C4-2B (cell line): ENCODE measurements at regions not wholly inside any gene's neighbourhood (a gene's known extent, or its start where the extent isn't known, plus 50 kb on each side); places are given as distances from the start of the nearest gene placed in this dataset.
"Not testable (repeated sequence)": the region's sequence is repeated elsewhere in the genome, so short reads cannot be mapped to it uniquely, and the experiment has no call there.

Source experiments
- H3K27ac ChIP-seq: fragments of 450-650 bp; 2 replicates; pipeline ENCODE4 v1.5.1; 2017
- ZFX ChIP-seq: fragments of 450-650 bp; IDR thresholded peaks from 2 replicates; pipeline ENCODE4 v1.6.1; 2017
- TF ChIP-seq, protein P1 (sequence below): fragments of 450-650 bp; conservative IDR thresholded peaks from 2 replicates; pipeline ENCODE4 v1.5.1; 2017; ENCODE audit warnings: mild to moderate bottlenecking

DNA sequence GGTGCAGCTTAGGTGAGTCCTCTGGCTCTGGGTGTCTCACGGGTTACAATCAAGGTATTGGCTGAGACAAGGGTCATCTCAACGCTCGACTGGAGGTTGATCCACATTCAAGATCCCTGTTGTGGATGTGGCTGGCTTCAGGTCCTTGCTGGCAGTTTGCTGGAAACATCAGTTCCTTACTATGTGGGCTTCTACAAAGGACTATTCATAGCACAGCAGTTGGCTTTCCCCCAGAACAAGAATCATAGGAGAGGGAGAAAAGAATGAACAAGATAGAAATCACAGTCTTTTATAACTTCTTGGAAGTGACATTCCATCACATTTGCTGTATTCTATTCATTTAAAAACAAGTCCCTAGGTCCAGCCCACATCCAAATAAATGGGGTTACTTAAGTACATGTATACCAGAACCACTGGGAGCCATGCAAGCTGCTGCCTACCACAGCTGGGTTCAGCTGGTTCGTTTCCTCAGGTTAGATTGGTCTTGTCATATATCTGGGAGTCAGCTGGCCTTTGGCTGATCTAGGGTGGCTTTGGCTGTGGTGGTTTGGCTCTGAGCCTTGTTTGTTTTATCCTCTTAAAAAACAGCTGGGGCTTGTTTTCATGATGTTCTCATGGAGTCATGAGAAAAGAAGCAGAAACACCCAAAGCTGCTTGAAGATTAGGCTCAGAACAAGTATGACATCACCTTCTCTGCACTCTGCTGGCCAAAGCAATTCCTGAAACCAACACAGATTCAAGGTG lies 433.2 kb upstream of the SPTLC3 start:
- no peak for TF ChIP-seq ZFX
- TF ChIP-seq, protein P1, sequence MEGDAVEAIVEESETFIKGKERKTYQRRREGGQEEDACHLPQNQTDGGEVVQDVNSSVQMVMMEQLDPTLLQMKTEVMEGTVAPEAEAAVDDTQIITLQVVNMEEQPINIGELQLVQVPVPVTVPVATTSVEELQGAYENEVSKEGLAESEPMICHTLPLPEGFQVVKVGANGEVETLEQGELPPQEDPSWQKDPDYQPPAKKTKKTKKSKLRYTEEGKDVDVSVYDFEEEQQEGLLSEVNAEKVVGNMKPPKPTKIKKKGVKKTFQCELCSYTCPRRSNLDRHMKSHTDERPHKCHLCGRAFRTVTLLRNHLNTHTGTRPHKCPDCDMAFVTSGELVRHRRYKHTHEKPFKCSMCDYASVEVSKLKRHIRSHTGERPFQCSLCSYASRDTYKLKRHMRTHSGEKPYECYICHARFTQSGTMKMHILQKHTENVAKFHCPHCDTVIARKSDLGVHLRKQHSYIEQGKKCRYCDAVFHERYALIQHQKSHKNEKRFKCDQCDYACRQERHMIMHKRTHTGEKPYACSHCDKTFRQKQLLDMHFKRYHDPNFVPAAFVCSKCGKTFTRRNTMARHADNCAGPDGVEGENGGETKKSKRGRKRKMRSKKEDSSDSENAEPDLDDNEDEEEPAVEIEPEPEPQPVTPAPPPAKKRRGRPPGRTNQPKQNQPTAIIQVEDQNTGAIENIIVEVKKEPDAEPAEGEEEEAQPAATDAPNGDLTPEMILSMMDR: no peak
- H3K27ac ChIP-seq: no peak overlapping the region

DNA sequence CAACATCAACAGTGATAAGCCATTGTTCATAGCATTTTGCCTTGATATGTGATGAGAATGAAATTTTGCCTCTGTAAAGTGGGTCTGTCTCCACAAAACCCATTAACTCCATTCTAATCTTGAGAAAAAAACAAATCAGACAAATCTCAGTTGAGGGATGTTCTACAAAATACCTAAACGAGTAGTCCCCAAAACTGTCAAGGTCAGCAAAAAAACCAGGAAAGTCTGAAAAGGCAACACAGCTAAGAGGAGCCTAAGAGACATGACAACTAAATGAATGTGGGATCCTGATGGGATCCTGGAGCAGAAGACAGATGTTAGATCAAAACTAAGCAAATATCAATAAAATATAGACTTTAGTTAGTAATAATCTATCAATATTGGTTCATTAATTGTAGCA lies 431.6 kb upstream of the SPTLC3 start:
- no peak overlapping the region for H3K27ac ChIP-seq
- TF ChIP-seq, protein P1: no peak
- TF ChIP-seq ZFX: no peak

DNA sequence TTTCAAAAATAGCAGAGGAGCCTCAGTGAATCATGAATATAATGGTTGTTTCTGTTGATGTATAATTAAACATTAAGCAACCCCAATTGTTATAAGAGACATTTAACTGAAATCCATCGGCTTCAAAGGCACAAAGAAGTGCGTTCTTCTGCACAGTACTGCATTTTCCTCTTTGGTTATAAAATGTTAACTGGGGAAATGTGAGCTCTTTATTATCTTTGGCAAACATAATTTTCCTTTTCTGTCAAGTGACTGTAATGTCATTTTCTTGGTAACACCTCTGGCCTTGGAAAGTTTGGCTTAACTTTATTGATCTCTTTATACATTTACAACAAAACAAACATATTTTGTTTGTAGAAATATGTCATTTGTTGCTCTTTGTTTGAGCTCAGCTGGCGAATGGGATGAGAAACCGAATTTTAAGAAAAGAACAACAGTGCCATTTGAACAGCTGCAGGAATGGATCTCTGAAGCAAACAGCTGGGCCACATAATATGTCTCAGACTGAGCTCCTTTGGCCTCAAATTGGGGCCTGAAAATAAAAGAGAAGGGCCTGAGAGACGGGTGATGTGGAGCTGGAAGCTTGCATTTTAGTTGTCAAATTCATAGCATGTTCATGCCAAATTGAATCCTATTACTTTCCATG lies 427.0 kb upstream of the SPTLC3 start:
- H3K27ac ChIP-seq: no peak overlapping the region
- no peak for TF ChIP-seq ZFX
- TF ChIP-seq, protein P1: no peak

DNA sequence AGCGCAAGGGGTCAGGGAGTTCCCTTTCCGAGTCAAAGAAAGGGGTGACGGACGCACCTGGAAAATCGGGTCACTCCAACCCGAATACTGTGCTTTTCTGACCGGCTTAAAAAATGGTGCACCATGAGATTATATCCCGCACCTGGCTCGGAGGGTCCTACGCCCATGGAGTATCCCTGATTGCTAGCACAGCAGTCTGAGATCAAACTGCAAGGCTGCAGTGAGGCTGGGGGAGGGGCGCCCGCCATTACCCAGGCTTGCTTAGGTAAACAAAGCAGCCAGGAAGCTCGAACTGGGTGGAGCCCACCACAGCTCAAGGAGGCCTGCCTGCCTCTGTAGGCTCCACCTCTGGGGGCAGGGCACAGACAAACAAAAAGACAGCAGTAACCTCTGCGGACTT lies 426.1 kb upstream of the SPTLC3 start:
- H3K27ac ChIP-seq: not testable (repeated sequence)

DNA sequence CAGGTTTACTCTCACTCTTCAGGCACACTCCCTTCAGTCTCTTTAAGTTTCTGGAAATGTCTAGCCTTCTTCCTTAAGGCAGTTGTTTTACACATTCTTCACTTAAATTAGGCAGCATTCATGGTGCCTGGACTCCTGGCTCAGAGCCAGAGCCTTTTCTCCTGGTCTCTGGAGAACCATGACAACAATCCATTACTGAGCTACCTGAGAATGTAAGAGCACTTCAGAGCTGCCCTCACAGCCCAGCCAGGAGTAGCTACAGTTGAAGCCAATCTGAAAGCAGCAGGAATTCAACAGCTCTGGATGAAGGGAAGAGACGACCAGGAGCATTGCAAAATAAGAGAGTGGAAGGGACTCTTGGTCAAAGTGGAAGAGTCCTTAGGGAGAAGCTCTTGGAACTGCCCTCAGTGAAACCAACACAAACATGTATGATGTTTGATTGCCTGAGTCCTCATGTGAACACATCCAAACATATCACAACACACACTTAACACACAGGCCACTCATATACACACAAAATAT lies 416.8 kb upstream of the SPTLC3 start:
- H3K27ac ChIP-seq: no peak overlapping the region
- TF ChIP-seq, protein P1: no peak

DNA sequence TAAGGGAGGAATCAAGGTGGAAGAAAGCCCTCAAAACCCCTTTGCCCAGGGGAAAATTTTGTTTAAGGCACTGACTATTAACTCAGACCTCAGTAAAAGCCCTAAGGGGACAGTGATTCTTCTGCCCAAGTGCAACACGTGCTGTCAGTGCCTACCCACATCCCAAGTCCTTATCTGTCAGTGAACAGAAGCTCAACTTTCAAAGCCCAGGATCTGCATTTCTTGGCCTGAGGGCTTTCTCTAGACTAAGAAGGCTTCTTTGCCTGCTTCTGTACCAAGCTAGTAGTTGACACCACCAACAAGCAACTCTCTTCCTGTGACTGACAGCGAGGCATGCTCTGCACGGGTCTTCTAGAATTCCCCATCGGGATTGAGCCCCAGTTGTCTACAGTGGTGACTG lies 416.0 kb upstream of the SPTLC3 start:
- no peak overlapping the region for H3K27ac ChIP-seq
- TF ChIP-seq ZFX: no peak
- TF ChIP-seq, protein P1: no peak

DNA sequence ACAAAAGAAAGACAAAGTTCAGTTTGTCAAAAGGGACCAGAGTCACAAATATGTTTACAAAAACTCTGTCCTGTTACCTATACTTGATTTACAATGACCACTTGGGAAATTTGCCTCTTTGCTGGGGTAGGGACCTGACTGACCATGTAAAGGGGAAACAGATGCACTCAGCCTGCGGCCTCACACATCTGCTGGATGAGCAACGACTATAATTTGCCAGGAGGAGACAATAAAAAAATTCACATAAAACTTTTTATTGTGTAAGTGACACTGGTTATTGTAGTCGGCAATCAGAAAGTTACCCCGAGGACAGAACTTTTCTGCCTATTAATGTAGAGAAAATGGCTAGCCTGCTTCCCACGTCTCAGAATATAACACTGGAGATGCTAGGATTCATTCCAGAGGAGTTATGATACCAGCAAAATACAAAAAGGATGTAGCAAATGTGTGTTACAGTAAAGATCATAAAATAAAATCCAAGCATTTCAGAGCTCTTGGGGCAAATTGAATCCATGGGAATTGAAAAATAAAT lies 415.4 kb upstream of the SPTLC3 start:
- no peak overlapping the region for H3K27ac ChIP-seq
- TF ChIP-seq, protein P1: no peak
- no peak for TF ChIP-seq ZFX
